Left kidney (tissue), 1 donor: ENCODE measurements at regions not wholly inside any gene's neighbourhood (a gene's known extent, or its start where the extent isn't known, plus 50 kb on each side); places are given as distances from the start of the nearest gene placed in this dataset.
"Not testable (repeated sequence)": the region's sequence is repeated elsewhere in the genome, so short reads cannot be mapped to it uniquely, and the experiment has no call there.

Experiments used
- DNase-seq: peaks from one replicate; pipeline ENCODE4 v3.0.0-alpha.2; 2013

DNA sequence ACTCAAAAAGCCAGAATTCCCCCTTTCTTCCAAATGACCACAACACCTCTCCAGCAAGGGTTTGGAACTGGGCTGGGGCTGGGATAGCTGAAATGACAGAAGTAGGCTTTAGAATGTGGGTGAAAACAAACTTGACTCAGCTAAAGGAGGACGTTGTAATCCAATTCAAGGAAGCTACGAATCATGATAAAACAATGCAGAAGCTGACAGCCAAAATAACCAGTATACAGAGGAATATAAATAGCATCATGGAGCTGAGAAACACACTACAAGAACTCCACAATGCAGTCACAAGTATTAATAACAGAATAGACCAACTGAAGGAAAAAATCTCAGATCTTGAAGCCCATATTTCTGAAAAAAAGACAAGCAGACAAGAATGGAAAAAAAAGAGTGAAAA lies 95.8 kb upstream of the TET2 start:
- DNase-seq = no peak

- DNase-seq = no peak
Observed at GRCh38 chr4:105057370-105058105, 89.1 kb upstream of the TET2 start.

DNA sequence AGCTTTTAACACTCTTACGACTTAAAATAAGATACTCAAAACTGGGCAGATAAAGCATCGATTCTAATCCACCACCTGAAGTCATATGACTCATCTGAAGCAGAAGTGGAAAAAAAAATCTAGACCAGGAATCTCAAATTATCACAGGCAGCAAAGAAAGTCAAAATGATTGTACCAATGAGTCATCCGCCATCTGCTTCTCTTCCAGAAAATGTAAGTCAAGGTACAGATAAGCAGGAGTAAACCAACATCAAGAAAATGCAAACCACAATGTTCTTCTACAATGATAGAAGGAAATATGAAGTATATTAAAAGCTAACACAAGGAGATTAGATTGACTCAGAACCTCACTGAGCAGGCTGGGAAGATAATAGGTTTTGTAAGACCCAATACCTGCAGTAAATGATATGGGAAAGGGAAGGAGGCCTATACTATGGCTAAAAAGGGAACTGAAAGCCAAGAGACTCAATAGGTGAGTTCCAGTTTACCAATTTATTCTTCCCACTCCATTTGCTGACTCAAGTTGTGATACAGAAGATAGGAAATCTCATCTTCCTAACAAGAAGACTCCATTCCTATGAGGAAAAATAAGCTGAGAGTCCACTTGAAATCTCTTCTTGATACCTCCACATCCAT lies 88.4 kb upstream of the TET2 start:
- no peak for DNase-seq

DNA sequence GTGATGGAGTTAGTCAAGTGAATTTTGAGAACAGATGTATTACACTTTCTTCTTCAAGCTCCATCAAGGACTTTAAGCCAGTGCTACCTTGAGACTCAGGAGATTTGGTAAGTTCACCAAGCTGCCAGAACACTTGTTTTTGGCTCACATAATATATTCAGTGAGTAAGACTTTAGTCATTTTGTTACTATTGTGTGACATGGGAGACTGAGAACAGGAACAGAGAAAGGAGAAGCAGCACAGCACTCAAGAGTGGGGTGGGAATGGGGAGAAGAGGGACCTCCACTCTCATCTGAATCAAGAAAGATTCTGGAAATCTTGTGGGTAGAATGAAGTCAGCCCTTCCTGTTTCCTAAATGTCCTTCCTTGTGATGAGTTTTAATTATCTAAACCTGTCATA lies 87.3 kb upstream of the TET2 start:
- no peak for DNase-seq

DNA sequence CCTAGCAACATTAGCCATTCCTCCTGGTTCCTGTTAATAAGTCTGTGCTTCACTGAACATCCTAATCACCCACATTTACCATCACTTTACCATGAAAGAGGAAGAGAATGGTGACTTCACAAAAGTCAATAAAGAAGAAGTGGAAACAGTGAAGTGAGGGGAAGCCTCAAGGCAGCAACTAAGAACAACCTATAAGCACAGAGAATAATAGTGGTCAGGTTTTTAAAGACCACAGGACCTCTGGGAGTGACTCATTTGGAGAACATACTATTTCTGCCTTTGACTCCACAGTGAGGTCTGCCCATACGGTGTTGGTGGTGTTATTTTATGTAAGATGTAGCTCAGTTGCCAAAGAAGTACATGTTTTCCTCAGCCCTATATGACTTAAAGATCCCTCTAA lies 86.0 kb upstream of the TET2 start:
- no peak for DNase-seq

DNA sequence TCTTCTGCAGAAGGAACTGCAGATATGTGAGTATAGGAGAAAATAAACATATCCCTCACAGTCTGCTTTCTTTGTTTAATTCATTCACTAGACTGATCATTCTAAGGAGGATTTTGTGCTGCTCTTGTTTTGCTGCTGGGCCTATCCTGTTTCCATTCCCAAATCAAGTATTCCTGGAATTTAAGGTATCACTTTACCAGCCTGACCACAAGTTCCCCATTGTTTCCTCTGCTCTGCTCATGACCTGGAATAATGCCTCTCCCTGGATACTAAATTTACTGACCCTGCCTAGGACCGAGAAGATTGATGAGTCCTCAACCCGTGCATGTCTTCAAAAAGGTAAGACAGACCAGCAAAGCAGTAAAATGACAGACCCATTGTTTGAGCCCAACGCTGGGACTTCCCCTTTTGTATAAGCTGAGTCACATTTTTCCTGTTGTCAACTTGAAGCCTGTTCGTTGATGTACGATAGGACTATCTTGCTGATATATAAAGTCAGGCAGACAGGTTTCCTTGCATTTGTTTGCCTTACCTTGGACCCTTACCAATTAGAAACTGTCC lies 85.5 kb upstream of the TET2 start:
- peak; percentile 42 for DNase-seq

- DNase-seq = no peak
Observed at GRCh38 chr4:105061731-105062130, 84.9 kb upstream of the TET2 start.

DNA sequence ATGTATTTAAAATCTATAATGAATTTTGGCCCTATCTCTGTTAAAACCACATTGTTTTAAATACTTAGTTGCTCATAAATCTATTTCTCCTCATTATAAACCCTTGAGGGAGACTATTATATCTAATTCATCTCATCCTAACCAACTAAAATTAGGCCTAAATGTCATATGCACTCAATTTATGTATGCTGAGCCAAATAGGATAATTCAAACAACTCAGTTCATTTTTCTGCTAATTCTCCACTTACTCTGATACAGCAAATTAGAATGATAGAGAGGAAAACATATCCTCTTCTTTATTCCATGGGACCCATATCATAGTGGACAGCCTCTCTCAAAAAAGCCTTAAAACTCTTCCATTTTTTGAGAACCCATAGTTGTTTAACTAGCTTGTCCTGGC lies 80.3 kb upstream of the TET2 start:
- DNase-seq = no peak

GRCh38 chr4:105067431-105067830 lies 79.2 kb upstream of the TET2 start:
- no peak for DNase-seq

GRCh38 chr4:105067946-105068345 lies 78.7 kb upstream of the TET2 start:
- no peak for DNase-seq

DNA sequence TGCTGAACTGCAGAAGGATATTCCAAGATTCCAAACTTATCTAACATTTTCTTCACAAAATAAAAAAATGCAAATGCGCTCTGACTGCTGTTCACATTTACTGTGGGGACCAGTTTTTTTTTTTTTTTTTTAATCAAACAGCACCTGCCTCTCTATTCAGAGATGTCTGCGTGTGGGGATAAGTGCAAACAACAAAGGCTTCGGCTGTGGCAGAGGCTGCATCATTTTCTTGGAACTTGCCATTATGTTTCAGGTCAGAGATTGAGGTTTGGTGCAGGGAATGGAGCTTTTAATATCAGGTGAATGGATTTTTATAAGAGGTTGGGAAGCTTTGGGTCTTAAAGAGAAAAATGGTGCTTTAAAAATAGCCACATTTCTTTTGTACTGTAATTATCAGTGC lies 78.2 kb upstream of the TET2 start:
- DNase-seq = no peak

DNA sequence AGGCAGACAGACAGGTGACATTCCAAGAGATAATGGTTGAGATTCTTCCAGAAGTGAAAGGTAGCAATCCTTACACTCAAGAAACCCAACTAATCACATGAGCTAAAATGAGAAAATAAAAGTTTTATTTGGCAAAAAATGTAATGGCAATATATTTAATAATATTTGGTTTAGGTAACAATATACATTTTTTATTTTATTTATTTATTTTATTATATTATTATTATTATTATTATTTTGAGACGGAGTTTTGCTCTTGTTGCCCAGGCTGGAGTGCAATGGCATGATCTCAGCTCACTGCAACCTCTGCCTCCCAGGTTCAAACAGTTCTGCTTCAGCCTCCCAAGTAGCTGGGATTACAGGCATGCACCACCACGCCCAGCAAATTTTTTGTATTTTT lies 74.6 kb upstream of the TET2 start:
- DNase-seq = not testable (repeated sequence)

DNA sequence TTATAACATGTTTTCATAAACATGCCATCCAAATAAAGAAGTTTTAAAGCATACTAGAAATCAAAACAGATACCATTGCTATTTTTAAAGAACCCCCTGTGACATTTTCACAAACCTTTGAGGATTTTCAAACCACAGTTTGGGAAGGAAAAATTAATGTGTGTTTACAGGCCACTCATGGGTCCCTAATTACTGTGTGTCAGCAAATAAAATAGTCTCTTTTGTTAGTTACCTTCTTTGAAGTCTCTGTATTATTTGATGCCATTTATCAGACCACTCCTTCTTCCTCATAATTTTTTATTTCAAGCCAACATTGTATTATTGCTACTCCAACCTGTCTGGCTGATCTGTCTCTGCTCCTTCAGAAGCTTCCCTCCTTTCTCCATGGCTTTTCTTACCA lies 72.6 kb upstream of the TET2 start:
- DNase-seq = no peak

DNA sequence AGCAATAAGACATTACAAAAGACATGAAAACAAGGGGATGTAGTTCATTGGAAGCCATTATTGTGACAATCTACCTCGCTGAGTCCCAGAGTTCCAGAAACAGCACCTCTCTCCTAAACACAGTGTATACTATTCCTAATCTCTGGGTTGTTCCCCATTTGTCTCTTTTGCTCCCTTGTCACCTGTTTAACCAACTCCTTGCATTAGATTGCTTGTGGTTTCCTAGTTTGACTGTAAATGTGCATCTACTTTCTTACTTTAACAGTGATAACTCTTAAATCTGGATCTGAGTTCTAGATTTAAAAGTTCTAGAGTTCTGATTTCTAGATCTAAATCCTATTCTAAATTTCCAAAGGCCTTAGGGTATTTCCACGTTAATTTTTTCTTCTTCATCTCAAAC lies 71.6 kb upstream of the TET2 start:
- no peak for DNase-seq

DNA sequence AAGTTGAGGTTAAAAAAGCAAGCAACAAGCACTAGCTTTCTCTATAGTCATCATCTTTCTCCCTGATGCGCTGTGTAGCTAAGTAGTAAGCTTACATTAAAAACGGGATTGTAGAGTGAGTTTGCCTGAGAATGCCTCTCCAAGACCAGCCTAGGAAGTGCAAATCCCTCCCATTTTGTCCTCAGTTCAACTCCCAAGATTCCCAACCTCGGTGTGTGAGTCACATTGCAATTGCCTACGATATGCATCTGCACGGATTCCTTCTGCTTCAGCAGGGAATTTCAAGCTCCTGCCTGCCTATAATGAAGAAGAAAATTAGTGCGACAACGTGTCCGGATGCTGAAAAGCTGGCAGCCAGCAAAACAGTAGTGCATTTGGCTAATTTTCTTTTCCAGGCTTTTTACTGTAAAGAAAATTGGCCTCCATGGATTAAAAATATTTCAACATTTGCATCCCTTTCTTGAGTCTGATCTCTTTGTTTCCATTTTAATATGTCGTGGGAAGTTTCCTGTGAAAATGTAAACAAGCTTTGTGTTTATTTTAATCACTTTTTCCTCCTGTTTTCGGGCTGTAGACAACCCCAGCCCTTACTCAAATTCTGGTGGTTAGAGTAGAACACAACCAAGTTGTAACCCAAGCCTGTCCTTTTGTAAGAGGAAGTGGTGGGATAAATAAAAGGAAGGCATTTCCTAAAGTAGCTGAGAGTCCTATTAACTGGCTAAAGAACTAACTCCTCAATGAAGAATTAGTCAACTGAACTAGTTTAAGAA lies 58.4 kb upstream of the TET2 start:
- peak; percentile 12 for DNase-seq

DNA sequence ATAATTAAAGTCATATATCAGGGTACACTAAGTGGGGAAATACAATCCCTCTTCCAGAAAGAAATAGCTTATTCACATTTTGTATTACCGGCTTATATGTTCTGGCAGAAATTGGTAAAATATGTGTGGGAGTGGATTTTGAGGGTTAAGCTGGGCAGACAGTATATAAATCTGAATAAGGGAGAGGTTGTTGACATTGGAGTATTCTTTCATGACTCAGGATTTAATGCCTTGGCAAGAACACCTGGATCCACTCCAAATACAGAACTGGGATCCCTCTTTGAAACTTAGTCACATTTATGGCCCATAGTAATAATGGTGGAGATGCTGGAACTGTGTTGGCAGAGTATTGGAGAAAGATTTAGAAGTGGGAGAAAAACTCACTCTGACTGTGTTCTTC lies 54.3 kb upstream of the TET2 start:
- DNase-seq = peak; percentile 17

DNA sequence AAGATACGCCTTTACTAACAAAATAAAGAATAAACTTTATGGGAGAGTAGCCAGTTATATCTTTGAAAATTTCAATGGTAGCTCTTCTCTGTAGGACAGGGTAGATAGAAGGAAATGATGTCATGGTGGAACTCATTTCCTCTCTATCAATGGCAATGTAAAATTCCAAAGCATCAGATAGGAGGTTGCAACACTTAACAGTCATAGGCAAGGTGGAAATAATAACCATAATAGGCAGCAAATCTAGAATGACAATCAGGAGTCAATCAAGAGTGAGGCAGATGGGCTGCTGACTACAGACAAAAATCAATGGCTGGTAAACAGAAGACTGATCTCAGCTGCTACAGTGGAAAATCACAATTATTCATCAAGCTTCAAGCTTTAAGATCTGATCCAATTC lies 53.9 kb upstream of the TET2 start:
- DNase-seq = no peak

GRCh38 chr4:105093975-105094374 lies 52.7 kb upstream of the TET2 start:
- no peak for DNase-seq
